MV-4-11 (cell line): ENCODE measurements at regions not wholly inside any gene's neighbourhood (a gene's known extent, or its start where the extent isn't known, plus 50 kb on each side); places are given as distances from the start of the nearest gene placed in this dataset.

Experiments used
- DNase-seq: peaks from one replicate; lab custom pipeline; 2025; lab: John Stamatoyannopoulos, UW

GRCh38 chr2:107215401-107216350 lies 329.7 kb upstream of the ST6GAL2 start:
- no peak for DNase-seq

DNA sequence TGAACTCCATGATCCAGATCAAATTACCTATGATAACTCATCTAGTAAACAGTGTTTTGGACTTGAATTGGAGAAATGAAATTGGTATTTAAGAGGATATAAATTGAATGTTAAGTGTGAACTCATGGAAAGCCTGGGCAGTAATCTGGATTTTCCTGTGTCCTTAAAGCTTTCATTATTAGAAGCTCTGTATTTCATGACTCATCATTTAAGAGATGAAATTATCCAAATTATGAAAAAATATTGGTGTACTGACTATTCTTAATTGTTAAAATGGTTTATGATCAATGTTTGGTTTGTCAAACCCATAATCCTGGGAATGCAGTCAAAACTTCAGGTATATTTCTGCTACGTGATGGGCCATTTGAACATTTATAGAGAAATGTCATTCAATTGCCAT lies 332.2 kb upstream of the ST6GAL2 start:
- no peak for DNase-seq

- no peak for DNase-seq
Observed at GRCh38 chr2:107222466-107222865, 336.5 kb upstream of the ST6GAL2 start.

DNA sequence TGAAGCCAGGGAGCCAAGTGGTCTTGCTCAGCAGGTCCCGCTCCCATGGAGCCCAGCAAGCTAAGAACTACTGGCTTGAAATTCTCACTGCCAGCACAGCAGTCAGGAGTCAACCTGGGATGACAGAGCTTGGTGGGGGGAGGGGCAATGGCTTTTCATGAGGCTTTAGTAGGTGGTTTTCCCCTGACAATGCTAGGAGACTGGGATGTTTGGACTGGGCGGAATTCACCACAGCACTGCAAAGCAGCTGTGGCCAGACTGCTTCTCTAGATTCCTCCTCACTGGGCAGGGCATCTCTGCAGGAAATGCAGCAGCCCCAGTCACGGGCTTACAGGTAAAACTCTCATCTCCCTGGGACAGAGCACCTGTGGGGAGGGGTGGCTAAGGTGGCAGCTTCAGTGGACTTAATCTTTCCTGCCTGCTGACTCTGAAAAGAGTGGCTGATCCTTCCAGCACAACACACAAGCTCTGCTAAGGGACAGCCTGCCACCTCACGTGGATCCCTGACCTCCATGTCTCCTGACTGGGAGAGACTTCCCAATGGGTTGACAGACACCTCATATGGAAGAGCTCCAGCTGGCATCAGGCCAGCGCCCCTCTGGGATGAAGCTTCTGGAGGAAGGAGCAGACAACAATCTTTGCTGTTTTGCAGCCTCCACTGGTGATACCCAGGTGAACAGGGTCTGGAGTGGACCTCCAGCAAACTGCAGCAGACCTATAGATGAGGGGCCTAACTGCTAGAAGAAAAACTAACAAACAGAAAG lies 349.7 kb upstream of the ST6GAL2 start:
- DNase-seq, result no peak

DNA sequence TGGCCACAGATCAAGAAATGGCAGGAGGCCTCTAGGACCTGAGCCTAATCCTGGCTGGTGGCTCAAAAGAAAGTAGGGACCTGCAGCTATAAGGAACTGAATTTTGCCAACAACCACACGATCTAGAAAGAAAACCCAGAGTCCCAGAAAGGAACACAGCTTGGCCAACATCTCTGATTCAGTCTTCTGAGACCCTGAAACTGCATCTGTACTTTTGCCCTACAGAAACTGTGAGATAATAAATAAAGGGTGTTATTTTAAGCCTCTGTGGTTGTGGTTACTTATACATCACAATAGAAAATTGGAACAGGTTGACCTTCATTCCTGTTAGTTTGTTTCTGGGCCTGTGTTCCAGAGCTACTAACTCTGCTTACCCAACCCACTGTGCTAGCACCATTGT lies 356.8 kb upstream of the ST6GAL2 start:
- DNase-seq, result no peak

DNA sequence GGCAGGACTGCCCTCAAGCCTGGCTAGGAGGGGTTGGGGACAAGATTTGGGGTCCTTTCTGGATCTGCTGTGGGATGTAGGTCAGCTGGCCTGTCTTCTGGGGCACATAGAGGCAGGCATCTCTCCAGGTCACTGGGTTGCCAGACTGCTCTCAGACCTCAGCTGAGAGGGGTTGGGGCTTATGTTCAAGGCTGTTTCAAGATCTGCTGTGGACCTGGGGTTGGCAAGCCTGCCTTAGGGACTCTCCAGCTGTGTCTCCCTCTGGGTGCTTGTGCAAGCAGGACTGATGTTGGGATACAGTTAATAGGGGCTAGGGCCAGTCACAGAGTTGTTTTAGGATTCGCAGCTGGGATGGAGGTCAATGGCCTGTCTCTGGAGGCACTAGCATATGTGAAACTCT lies 363.0 kb upstream of the ST6GAL2 start:
- no peak for DNase-seq

DNA sequence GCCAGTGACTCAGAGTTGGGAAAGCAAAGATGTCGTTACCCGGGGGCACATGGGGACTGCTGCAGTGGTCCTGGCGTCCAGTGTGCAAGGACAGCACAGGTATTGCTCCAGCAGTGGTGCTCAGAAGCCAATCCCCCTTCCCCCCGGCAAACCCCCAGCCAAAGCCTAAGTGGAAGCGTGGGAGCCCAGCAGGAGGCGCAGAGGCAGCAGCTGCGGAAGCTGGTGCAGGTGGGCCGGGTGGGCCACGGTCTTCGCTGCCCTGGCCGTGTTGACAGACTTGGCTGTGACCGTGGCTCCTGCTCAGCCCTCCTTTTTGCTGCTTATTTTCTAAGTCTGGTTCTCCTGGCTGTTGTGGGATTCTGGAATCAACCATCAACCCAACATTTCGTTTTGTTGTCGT lies 369.8 kb upstream of the ST6GAL2 start:
- DNase-seq, result no peak

DNA sequence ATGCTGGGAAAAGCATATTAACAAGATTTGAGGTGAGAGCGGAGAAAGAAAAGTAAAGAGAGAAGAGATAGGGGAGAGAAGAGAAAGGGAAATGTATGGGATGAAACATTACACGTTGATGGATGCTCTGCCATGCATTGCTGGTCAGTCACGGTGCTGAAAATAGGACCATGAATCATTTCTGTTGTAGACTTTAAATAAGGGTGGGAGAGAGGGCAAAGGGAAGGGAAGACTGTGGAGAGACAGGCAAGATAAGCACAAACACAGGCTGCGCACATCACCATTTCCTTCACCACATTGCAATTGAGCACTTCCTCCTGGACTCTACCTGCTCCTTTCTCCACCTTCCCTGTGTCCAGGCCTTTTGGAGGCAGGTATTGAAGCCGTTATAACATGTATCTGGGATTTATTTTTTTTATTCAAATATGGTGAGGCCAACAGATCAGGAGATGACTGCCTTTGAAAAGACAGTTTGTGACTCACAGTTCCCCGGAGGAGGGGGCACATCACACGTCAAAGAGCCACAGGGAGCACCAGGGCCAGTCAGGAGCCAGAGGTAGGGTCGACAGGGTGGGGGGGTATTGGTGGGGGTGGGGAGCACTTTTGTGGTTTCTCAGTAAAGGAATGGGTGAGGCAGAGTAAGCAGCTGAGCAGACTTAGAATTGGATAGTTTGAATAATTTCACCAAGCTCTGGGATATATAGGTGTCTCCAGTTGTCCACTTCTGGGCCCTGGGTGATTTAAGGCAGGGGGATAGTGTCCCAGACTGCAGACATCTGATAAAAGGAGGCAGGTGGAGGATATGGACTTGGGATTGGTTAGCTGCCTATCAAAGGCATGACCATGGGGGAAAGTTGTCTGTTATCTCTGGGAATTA lies 372.8 kb upstream of the ST6GAL2 start:
- DNase-seq, result no peak

GRCh38 chr2:107259408-107260195 lies 373.6 kb upstream of the ST6GAL2 start:
- DNase-seq, result no peak

DNA sequence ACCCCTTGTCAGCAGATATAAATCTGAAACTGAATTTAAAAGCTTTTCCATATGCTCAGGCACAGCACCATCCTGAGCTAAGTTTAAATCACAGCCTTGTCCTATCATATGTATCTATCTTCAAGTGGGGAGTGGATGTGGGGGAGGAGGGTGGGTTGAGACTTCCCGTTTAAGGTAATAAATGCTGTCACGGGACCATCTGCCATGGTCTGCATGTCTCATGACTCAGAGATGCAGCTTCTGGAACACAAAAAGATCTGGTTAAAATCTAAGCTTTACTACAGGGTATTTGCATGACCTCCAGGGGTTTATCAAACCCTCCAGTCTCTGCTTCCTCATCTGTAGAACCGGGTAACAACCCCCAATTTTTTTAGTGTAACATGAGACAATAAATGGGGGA lies 377.7 kb upstream of the ST6GAL2 start:
- DNase-seq, result no peak

- no peak for DNase-seq
Observed at GRCh38 chr2:107264184-107264583, 378.2 kb upstream of the ST6GAL2 start.

GRCh38 chr2:107266555-107266954 lies 380.6 kb upstream of the ST6GAL2 start:
- DNase-seq, result no peak

GRCh38 chr2:107267086-107267485 lies 381.1 kb upstream of the ST6GAL2 start:
- no peak for DNase-seq

- no peak for DNase-seq
Observed at GRCh38 chr2:107276034-107276433, 390.1 kb upstream of the ST6GAL2 start.

GRCh38 chr2:107278672-107279071 lies 392.7 kb upstream of the ST6GAL2 start:
- DNase-seq, result no peak

DNA sequence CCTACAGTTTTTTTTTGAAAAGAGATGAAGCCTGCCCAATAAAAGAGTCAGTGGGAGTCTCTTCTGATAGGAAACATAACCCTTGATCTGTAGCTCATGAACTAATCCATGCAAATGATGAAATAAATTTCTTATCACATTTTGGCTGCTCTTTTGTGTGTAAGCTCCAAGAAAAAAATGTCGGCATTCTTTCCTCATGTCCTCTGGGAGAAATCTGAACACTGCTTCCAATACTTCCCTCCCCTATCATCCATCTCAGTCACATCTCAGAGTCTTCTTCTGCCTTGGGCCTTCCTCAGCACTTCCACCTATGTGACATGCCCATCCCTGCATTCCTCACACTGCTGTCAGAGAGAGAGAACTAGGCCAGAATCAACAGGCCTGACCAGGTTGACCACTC lies 395.7 kb upstream of the ST6GAL2 start:
- no peak for DNase-seq

- DNase-seq, result no peak
Observed at GRCh38 chr2:107282135-107282534, 396.2 kb upstream of the ST6GAL2 start.

- no peak for DNase-seq
Observed at GRCh38 chr2:107285621-107286299, 399.8 kb upstream of the ST6GAL2 start.

- DNase-seq, result no peak
Observed at GRCh38 chr2:107290041-107290440, 404.1 kb upstream of the ST6GAL2 start.

DNA sequence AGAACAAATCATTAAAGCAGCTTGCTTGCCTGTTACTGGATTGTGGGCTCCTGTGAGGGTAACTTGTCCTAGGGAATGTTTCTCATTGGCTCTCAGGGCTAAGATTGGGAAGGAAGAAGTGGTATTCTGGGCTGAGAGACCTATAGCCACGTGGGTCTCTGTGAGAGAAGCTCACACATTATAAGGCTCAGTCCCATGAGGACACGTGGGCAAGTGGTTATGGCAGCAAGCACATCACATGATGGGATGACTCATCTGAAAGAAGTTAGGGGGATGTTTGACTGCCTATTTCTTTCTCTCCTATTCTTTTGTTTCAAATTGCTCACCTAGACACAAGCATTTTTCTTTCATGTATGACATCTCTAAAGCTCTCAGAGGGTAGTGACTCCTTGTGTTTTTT lies 418.0 kb upstream of the ST6GAL2 start:
- no peak for DNase-seq

GRCh38 chr2:107305966-107306365 lies 420.0 kb upstream of the ST6GAL2 start:
- no peak for DNase-seq
